GM12891 (cell line): ENCODE measurements at regions not wholly inside any gene's neighbourhood (a gene's known extent, or its start where the extent isn't known, plus 50 kb on each side); places are given as distances from the start of the nearest gene placed in this dataset.

ENCODE experiments used
- DNase-seq: peaks from one replicate; pipeline ENCODE4 v3.0.0; 2011; ENCODE audit warnings: low spot score; ENCODE audit not compliant: insufficient read length
- FAIRE-seq: peaks from 2 replicates; lab custom pipeline; 2011; peaks lifted over from hg19 to GRCh38; lab: Jason Lieb, UNC
- PAX5 ChIP-seq: IDR thresholded peaks from 2 replicates; pipeline ENCODE4 v1.6.1; 2011; ENCODE audit warnings: low read length, moderate library complexity, mild to moderate bottlenecking; ENCODE audit not compliant: insufficient read depth, severe bottlenecking
- POLR2A ChIP-seq: IDR thresholded peaks from 2 replicates; pipeline ENCODE4 v1.6.1; 2011; ENCODE audit warnings: low read depth, low read length, control low read depth
- POLR2AphosphoS5 ChIP-seq: IDR thresholded peaks from 2 replicates; pipeline ENCODE4 v1.6.1; 2011; ENCODE audit warnings: low read depth, low read length, control low read depth
- POU2F2 ChIP-seq: IDR thresholded peaks from 2 replicates; pipeline ENCODE4 v1.6.1; 2011; ENCODE audit warnings: low read depth, mild to moderate bottlenecking, control low read depth, low read length, moderate library complexity
- SPI1 ChIP-seq: IDR thresholded peaks from 2 replicates; pipeline ENCODE4 v1.6.1; 2011; ENCODE audit warnings: low read depth, low read length, control low read depth
- TAF1 ChIP-seq: IDR thresholded peaks from 2 replicates; pipeline ENCODE4 v1.6.1; 2011; ENCODE audit warnings: low read depth, low read length, control low read depth

GRCh38 chr6:37557645-37558114 is 58.0 kb upstream of the CCDC167 start:
- FAIRE-seq = no peak
- TF ChIP-seq TAF1 (no peak), POU2F2 (no peak), POLR2A (no peak), PAX5 (no peak), POLR2AphosphoS5 (no peak), SPI1 (no peak)

GRCh38 chr6:37556881-37557644 is 57.4 kb upstream of the CCDC167 start:
- DNase-seq (no peak), FAIRE-seq (peak; percentile 85)
- TF ChIP-seq PAX5 (peak; percentile 88), TAF1 (no peak), POLR2AphosphoS5 (peak; percentile 56; the same call in 1 of the 2 replicates), POU2F2 (no peak), POLR2A (no peak; the same call in 1 of the 2 replicates)

More at GRCh38 chr6:37557645-37558114, 58.0 kb upstream of the CCDC167 start:
- DNase-seq = no peak

GRCh38 chr6:37555040-37555781 is 55.5 kb upstream of the CCDC167 start:
- TF ChIP-seq PAX5 = no peak
- TF ChIP-seq POU2F2 = peak; percentile 28
- peak; percentile 2; the same call in 1 of the 2 replicates for TF ChIP-seq POLR2A
- no peak for TF ChIP-seq SPI1
- TF ChIP-seq POLR2AphosphoS5 = peak; percentile 8; the same call in 1 of the 2 replicates
- TF ChIP-seq TAF1 = peak; percentile 18
- no peak for DNase-seq
- FAIRE-seq = peak; percentile 43

- DNase-seq (no peak), FAIRE-seq (peak; percentile 77)
- TF ChIP-seq POLR2AphosphoS5 (no peak; the same call in 1 of the 2 replicates), POLR2A (peak; percentile 32; the same call in 1 of the 2 replicates), SPI1 (no peak)
Measured at GRCh38 chr6:37554480-37554819, 54.8 kb upstream of the CCDC167 start.

- DNase-seq = no peak
- TF ChIP-seq PAX5 (no peak), TAF1 (no peak), POLR2A (no peak), POU2F2 (no peak), SPI1 (no peak), POLR2AphosphoS5 (no peak)
- no peak for FAIRE-seq
Measured at GRCh38 chr6:37552267-37552666, 52.6 kb upstream of the CCDC167 start.

- no peak for FAIRE-seq
- no peak for DNase-seq
- TF ChIP-seq POLR2AphosphoS5 = no peak
- TF ChIP-seq SPI1 = no peak
- no peak for TF ChIP-seq POU2F2
- no peak for TF ChIP-seq TAF1
- no peak for TF ChIP-seq POLR2A
- TF ChIP-seq PAX5 = no peak
Measured at GRCh38 chr6:37551867-37552266, 52.2 kb upstream of the CCDC167 start.

GRCh38 chr6:37551446-37551845 is 51.8 kb upstream of the CCDC167 start:
- FAIRE-seq = no peak
- TF ChIP-seq POLR2A = no peak
- TF ChIP-seq PAX5 = no peak
- DNase-seq = no peak

- TF ChIP-seq SPI1 (peak; percentile 41; the same call in 1 of the 2 replicates), TAF1 (no peak)
- DNase-seq = no peak
- no peak for FAIRE-seq
Measured at GRCh38 chr6:37551002-37551401, 51.3 kb upstream of the CCDC167 start.

- FAIRE-seq (no peak), DNase-seq (no peak)
- TF ChIP-seq POLR2A (no peak), POLR2AphosphoS5 (no peak), TAF1 (no peak), SPI1 (no peak), PAX5 (no peak), POU2F2 (no peak)
Measured at GRCh38 chr6:37550191-37550831, 50.6 kb upstream of the CCDC167 start.

- FAIRE-seq (no peak), DNase-seq (no peak)
- TF ChIP-seq POU2F2 (no peak), TAF1 (no peak), SPI1 (0 out of 2 replicates have a peak, but pooled peaks have one; percentile 23)
Measured at GRCh38 chr6:37549558-37549957, 49.9 kb upstream of the CCDC167 start.
